Stimulated activated naive CD4-positive, alpha-beta T cell (primary cell): ENCODE measurements at regions not wholly inside any gene's neighbourhood (a gene's known extent, or its start where the extent isn't known, plus 50 kb on each side); places are given as distances from the start of the nearest gene placed in this dataset.
"Not testable (repeated sequence)": the region's sequence is repeated elsewhere in the genome, so short reads cannot be mapped to it uniquely, and the experiment has no call there.

ENCODE experiments used
- DNase-seq, 6 experiments: peaks; one replicate each; lab custom pipeline; 2025; lab: John Stamatoyannopoulos, UW

DNA sequence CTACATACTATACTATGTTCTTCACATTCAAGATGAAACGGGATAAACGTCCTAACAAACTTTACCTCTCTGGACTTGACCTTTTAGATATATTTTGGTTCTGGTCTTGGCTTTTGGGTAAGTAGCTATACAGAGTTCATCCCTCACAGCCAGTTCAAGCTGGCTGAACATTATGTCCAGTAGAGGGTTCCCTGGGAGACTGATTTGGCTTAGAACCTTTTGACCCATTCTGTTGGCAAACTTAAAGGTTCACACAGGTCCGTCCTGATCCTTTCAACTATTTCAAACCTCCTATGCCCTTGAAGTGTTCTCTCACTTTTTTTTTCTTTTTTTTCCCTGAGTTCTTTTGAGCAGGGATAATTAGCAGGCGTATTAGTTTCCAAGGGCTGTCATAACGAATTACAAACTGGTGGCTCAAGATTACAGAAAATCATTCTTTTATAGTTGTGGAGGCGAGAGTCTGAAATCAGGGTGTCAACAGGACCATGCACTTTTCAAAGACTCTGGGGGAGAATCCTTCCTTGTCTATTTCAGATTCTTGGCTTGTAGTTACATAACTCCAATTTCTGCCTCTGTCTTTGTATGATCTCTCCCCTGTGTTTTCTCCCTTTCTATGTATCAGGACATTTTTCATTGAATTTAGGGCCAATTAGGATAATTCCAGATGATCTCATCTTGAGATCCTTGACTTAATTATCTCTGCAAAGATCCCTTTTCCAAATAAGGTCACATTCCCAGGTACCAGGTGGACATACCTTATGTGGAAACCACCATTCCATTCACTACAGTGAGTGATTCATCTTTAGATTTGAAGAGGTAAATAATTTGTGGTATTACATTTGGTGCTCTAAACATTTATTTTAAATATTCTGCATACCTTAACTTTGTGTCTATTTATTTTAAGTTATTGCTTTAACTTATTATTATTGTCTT lies 257.4 kb upstream of the USP25 start:
- no peak for DNase-seq

DNA sequence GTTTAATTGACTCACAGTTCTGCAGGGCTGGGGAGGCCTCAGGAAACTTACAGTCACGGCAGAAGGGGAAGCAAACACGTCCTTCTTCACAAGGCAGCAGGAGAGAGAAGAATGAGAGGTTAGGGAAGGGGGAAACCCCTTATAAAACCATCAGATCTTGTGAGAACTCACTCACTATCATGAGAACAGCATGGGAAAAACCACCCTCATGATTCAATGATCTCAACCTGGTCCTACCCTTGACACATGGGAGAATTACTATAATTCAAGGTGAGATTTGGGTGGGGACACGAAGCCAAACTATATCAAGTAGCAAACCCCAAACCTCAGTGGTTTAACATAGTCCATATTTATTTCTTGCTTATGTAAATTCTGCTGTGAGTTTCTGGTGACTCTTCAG lies 252.0 kb upstream of the USP25 start:
- DNase-seq = not testable (repeated sequence)

DNA sequence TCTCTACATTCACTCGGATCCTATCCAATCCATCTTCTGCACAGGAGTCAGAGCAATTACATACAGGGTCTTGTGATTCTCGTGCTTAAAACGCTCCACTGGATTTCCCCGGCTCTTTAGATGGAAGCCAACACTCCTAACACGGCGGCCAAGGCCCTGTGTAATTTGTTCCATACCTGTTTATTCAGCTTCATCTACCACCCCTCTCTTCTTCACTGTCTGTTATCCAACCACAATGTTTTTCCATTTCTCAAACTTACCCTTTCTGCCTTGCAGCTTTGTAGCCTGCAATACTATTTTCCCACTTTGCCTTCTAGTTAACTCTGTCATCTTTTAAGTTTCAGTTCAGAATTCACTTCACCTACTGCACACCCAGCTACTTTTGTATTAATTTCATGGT lies 249.6 kb upstream of the USP25 start:
- no peak for DNase-seq

DNA sequence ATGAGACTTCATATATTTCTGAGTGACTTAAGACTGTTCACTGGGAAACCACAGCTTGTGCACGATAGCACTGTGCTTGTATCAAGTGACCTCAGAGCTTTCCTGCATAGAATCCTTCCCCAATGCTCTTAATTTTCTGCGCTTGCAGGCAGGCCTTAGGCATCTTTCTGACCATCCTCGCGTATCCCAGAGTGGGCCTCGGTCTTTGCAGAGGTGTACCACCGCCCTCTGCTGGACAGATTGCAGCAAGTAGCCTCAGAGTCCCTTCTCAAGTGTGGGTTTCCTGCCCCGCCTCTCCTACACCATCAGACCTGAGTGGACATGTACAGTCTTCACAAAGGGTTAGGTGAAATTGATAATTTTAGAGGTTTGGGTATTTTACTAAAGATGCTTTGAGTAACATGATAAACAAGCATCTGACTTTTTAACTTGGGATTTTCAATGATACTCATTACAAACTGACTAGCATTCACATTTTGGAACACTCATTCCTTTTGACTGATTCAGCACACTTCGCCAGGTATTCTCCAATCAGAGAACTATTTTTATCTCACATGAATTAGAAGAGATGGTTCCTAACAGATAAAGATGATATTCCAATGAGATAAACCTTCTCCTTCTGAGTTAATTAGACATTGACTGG lies 246.5 kb upstream of the USP25 start:
- peak; percentile 11 to 75 (median 62) for DNase-seq

DNA sequence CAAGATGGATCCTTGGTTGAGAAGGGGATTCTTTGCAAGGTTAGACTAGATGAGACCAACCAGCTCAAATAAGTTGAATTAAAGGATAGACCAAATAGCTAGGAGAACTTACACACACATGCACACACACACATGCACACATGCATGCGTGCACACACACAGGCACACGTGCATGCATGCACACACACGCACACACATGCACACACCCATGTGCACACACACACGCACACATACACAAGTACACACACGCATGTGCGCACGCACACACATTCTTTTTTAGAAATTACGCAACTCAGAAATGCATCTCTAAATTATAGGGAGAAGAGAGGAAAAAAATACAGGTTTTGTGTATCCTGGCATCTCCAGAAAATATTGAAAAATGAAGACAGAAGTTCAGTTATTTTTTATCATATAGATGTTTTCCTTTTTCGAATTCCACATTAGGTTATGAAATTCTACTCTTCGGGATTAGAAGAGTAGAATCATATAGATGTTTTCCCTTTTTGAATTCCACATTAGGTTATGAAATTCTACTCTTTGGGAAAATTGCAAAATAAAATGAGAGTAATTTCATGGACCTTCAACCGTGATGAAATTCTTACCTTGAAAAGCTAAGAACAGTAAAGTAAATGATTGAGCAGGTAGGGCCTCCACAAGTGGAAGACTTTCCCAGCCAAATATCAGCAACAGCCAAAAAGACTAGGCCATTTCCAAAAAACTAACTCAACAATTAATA lies 243.2 kb upstream of the USP25 start:
- no peak for DNase-seq

DNA sequence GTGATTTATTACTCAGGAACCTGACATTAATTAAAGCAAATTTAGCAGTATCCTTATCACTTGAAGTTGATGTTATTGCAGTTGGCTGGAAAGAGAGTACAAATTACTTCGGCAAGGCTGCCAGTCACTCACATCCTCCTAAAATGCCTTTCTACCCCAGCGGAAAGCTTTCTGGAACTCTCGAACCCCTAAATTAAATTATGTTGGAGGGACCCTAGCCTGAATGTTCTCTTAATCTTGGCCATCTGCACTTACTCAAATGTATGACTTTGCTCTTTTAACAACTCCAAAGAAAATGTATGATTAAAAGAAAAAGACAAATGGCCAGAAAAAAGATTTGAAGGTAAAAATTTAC lies 242.6 kb upstream of the USP25 start:
- DNase-seq = no peak

DNA sequence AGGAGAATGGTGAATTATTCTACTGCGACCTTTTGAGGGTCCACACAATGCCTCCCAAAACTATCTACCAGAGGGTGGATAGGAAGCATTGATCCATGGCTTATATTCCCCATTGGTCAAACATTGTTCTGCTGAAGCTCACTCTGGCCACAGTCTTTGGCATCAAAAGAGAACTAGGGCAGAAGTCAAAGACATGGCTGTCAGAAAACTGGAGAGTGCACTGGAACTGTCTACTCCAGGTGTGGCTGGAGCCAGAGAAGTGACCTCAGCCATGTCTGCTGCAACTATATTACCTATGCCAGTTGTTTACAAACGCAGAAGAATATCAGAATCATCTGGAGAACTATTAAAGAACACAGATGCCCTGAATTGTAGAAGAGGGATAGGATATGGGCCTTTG lies 238.7 kb upstream of the USP25 start:
- DNase-seq = no peak

DNA sequence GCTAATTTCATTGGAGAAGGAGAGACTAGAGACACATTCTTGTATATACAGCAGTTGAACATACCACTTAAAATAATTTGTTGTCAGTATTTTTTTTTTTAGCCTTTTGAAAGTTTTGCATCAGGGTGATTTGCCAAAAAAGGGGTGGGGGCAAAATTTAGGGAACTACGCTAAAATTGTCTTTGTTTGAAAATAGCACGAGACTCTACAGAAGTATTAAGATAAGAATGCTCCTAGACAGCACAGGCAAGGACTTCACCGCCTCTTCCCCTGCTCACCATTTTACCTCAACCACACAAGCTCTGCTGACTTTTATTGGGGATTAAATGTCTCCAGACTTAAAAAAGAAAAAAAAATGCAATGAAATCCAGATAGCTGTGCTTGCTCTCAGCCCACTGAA lies 236.1 kb upstream of the USP25 start:
- no peak for DNase-seq

DNA sequence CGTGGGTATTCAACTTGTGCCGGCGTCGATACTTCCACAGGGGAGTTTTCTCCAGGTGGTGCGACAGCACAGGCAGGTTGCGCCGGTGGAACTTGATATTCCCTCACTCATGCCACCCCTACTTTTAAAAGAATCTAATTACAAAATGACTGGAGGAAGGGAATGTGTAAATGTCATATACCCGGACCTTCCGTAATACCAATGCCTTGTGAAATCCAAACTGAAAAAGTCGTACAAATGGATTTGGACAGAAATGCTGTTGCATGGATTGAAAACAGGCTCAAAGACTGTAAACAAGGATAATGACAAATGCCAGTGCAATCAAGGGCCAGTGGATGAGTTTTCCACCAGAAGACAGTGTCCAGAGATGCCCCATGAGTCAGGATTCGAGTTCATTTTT lies 235.3 kb upstream of the USP25 start:
- DNase-seq = no peak

DNA sequence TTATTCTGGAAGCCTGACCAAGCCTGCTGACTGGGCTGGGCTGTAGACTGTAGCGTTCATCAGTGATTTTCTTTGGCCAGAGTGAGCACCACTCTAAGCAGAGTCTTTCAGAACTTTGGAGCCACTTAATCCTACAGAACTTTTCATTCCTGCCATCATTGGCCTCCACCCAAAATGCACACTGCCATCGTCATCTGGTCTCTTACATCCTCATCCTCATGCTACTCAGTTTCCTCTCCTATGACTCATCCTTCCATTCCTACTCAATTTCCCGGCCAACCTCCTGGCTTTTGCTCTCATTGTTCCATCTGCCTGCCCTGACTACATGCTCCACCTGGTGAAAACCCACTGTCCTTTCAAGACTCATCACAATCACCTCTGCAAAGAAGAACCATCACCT lies 233.8 kb upstream of the USP25 start:
- DNase-seq = no peak

DNA sequence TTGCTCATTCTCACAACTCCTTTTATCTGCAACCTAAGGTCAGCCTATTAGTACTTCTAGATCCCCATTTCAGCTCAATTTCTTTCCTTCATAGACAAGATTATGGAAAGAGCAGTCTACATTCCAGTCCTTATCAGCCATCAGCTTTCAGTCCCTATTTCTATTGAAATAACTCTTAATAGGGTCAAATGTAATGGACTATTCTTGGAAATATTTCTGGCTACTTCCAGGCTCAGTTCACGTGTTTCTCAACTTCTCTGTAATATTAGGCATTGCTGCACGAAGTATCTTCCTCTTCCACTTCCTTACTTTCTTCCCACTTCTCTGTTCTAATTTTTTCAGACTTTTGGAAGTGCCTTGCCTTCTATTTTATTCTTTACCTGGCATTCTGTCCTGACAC lies 232.9 kb upstream of the USP25 start:
- no peak for DNase-seq

DNA sequence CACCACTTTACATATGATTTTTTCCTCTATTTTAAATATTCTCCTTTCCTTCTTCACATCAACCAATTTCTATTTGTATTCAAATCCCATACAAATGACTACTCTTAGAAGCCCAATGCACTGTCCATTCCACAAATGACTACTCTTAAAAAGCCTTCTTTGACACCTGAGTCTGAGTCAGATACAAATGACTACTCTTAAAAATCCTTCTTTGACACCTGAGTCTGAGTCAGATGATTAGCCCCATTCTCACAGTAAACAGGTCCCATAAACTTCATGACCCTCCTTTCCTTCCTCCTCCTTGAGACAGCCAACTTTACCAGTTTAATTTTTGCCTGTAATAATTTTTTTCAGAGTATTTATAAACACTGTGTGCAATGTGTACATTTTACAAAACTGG lies 231.3 kb upstream of the USP25 start:
- DNase-seq = no peak

DNA sequence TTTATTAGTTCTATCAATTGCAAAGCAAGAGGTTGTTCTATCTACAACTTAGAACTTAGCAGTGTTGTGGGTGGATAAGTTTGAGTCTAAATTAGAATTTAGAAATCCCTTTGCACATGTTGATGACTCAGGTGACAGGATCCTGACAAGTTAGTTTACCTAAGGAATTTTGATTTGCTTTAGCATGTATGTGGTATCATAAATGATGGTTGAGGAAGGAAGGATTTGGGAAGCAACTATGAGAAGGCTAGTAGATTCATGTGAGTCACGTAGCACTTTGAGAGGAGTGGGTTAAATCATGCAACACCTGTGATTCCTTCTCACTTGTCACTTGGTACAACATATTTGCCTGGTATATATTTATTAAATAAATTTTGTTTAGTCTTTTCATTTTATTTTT lies 223.7 kb upstream of the USP25 start:
- no peak for DNase-seq

DNA sequence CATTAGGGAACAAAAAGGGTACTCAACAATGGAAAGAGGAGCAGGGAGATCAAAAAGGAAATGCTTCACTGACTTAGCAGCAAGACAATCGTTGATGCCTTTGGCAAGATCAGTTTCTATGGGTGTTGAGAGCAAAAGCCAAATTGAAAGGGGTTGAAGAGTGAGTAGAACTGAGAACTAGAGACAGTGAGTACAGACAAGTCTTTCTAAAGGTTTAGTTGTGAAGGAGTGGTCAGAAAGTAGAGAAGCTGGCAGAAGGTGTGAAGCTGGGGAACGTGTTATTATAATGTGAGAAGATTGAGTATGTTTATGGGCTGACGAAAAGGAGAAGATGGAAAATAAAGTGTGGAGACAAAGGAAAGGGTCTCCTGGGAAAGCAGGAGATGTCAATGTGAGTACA lies 221.2 kb upstream of the USP25 start:
- DNase-seq = no peak

DNA sequence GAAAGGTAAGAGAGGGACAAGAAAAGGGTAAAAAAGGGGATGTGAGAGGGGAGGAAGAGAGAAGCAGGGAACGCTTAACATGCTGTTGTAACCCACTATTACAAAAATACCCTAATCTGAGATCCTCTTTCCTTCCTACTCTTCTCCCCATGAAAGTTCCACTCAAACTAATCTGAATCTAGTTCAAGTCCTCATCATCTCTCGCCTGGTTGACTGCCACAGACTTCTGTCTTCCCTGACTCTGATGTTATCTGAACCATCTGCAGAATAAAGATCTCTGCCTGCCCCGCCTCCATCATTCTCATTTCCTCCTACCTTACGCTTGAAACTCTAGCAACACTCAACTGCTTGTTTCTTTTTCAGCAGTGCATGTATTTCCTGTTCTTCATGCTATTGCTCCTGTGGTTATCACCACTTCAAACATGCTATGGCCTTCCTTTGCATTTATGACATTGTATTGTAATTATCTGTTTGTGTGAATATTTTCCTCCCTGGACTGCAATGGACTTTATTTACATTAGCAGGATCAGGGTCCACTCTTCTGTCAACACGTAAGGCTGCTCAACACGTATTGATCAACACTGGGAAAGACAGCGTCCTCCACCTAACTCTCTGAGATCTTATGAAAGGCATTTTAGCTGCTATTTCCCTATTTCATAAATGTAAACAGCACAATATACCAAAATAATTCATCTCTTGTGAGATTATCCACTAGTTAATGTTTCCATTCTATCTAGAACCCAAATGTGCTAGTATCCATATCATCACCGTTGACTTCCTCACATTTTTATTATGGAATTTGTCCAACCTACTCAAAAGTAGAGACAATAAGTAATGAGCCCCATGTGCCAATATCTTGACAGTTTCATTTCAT lies 215.5 kb upstream of the USP25 start:
- peak; percentile 6 to 84 (median 68) for DNase-seq

DNA sequence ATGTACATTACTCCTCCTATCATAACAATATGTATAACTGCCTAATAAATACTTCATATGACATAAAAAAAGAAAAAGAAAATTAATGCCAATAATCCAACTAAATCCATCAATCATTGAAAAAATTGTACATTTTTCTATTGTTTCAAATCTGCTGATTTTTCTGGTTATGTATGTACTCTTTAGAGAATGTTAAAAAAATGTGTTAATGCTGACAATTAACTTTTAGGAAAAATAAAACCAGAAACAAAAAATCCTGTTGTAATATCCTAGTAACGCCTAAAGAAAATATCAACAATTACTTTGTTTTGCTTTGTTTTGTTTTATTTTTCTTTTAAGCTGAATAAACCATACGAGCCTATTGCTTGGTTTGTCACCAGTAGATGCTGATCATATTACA lies 213.9 kb upstream of the USP25 start:
- DNase-seq = no peak

DNA sequence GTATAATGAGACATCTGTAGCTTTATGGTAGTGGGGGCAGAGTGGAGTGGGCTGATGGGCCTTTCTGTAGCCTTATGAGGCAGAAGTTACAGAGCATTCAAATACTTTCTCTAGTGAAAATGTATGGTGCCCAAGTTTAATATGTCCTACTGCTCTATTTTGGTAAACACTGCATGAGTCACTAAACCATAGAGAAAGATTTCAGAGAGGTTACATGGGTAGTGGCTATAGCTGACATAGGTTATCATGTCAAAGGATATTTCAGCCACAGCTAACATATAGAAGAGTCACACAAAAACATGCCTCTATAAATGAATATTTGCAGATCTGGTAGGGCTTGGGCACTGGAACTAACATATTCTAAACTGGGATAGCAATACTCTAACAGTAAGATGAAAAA lies 212.4 kb upstream of the USP25 start:
- no peak for DNase-seq

DNA sequence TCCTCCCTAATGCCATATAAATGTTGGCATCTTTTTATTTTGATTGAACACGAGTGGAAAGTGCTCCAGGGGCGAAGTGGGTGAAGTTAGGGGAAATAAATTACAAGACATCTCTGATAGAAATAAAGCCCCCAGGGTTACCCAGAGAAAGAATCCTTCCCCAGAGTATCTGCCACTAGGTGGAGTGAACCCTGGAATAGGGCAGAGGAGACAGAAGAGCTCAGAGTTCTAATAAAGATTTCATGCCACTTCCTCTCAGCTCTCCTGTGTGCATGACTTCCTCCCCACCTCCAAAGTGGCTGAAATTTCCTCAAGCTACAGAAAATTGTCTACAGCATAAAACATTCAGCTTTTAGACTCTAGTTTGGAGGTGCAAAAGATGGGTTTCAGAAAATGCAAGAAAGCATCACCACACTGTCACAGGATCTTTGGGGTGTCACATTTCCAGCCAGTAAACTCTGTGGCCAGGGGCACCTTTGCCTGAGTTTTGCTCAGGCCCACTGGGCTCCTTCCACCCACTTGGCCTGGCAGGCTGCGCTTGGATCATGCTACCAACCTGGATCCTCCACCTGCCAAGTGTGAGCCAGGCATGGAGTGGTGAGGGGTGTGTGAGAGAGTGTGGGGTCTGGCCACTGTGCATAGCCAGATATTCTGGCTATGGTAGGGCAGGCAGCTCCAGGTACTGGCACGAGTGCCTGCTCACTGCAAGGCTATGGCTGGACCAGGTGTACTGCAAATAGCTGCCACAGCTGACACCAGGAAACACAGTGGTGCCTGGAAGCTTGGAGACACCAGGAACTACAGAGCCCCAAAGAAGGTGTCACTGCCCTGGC lies 208.8 kb upstream of the USP25 start:
- DNase-seq = peak in 2 of 6 experiments; percentile 8 to 33

DNA sequence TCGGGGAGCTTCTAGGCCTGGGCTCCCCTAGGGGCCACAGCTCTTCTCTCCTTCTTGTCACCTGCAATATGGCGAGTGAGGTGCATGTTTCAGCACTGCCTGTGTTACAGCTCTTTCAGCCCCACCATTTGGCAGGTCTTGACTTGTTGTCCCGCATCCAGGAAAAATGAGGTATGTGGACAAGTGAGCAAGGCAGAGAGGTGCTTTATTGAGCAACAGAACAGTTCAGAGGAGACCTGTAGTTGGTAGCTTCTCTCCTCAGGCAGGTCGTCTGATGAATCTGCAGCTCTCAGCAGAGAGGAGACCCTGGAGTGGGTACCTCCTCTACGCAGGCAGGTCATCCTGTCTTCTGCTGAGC lies 208.2 kb upstream of the USP25 start:
- no peak for DNase-seq

DNA sequence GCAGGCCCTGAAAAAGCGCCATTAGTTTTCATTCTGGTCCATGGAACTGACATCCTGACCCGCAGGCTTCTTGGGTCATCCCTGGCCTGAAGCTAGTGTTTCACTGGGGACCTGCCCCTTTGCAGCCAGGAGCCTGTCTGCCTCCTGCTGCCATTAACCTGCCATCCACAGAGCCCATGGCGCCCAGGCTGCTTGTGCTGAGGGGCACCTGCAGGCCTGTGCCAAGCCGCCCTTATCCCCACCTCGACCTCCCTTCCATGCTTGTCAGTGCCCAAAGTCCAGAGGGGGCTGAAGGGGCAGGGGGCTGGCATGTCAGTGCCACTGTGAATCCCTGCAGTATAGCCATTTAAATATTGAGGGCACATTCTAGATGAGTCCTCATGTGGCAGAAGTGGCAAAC lies 207.6 kb upstream of the USP25 start:
- no peak for DNase-seq

DNA sequence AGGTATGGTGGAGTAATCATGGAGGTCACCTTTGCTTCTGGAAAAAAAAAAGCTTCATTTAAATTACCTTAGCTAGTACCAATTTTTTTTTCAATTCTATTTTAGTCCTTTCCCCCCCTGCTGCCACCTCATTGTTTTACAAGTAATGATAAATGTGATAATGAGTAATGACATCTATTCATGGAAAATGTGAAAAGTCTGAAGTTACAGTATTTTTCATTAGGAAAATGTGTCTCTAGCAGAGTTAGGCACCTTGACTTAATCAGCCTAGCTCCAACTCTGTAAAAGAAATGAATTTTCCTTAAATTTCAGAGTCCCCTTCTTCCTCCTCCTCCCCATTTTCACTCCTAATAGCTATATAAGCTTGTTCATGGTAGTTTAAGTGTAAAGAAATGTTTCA lies 204.9 kb upstream of the USP25 start:
- no peak for DNase-seq
